Kidney (tissue), 13 donors: ENCODE measurements at regions not wholly inside any gene's neighbourhood (a gene's known extent, or its start where the extent isn't known, plus 50 kb on each side); places are given as distances from the start of the nearest gene placed in this dataset.

Experiments
- DNase-seq, 5 donors: peaks; one replicate each; pipeline ENCODE4 v3.0.0-alpha.2; 2013 to 2020
- FAIRE-seq: peaks from 2 replicates; lab custom pipeline; 2012; peaks lifted over from hg19 to GRCh38; lab: Jason Lieb, UNC
- H3K27ac ChIP-seq, 2 donors: one replicate each; pipeline ENCODE4 v1.7.0; 2013; ENCODE audit warnings: low read depth in 2 of 2, low read length in 2 of 2, inconsistent platforms in 1 of 2
- H3K27me3 ChIP-seq: one replicate; pipeline ENCODE4 v1.7.1; 2013; ENCODE audit warnings: low read length, inconsistent platforms; ENCODE audit not compliant: control insufficient read depth, insufficient read depth
- H3K36me3 ChIP-seq, 3 donors: one replicate each; pipeline versions ENCODE4 v1.7.0 to v1.7.1; 2013; ENCODE audit warnings: low read length in 3 of 3, control low read depth in 1 of 3, inconsistent platforms in 1 of 3; ENCODE audit not compliant: insufficient read depth in 3 of 3, control insufficient read depth in 2 of 3
- H3K4me1 ChIP-seq, 3 donors: one replicate each; pipeline versions ENCODE4 v1.7.0 to v1.7.1; 2013; ENCODE audit warnings: low read length in 3 of 3, inconsistent platforms in 1 of 3, low read depth in 1 of 3; ENCODE audit not compliant: control insufficient read depth in 2 of 3, insufficient read depth in 2 of 3
- H3K4me3 ChIP-seq, 3 donors: one replicate each; pipeline versions ENCODE4 v1.7.0 to v1.8.1; 2013; ENCODE audit warnings: low read length in 3 of 3, control low read depth in 1 of 3, inconsistent platforms in 1 of 3
- H3K9ac ChIP-seq, 3 donors: one replicate each; pipeline versions ENCODE4 v1.7.0 to v1.7.1; 2013; ENCODE audit warnings: low read length in 3 of 3, control low read depth in 1 of 3, inconsistent platforms in 1 of 3
- H3K9me3 ChIP-seq, 3 donors: one replicate each; pipeline versions ENCODE4 v1.7.0 to v1.7.1; 2013; ENCODE audit warnings: low read length in 3 of 3, control low read depth in 1 of 3, inconsistent platforms in 1 of 3; ENCODE audit not compliant: control insufficient read depth in 2 of 3, insufficient read depth in 1 of 3
- CTCF ChIP-seq: IDR thresholded peaks from 3 replicates; pipeline ENCODE4 v1.5.1; 2012; ENCODE audit warnings: mild to moderate bottlenecking, moderate library complexity, borderline replicate concordance; ENCODE audit not compliant: insufficient read depth; ENCODE audit errors: extremely low read depth
- intact Hi-C: fragments of 100-400 bp; cut with DNase I; formaldehyde crosslinking; loops from one replicate; pipeline ENCODE4 v1.11.1; 2022
- donor health status: control.
- donor health status: control.
- donor health status: control.
- donor health status: control.
- donor health status: control.
- donor health status: DM: yes; HTN: yes; CAD: no.
- donor health status: Normal renal cell carcinoma (clear cell type).

GRCh38 chr5:86896916-86897315 lies 279.2 kb downstream of the COX7C start:
- intact Hi-C loops, result no loop called here
- no peak for DNase-seq
- FAIRE-seq, result no peak
- Histone ChIP-seq H3K9ac (no peak overlapping the region), H3K27ac (no peak overlapping the region), H3K36me3 (no peaks in the 10 kb centered on the region), H3K9me3 (no peaks in the 10 kb centered on the region), H3K4me3 (no peak overlapping the region), H3K4me1 (no peaks in the 10 kb centered on the region), H3K27me3 (no peaks in the 10 kb centered on the region)
- no peak for TF ChIP-seq CTCF

- FAIRE-seq, result no peak
- H3K9ac ChIP-seq, result no peak overlapping the region
- H3K9me3 ChIP-seq, result no peaks in the 10 kb centered on the region
- no peak overlapping the region for H3K4me3 ChIP-seq
- no peaks in the 10 kb centered on the region for H3K36me3 ChIP-seq
- DNase-seq, result no peak
- no peak overlapping the region for H3K27ac ChIP-seq
- no peak for TF ChIP-seq CTCF
- H3K4me1 ChIP-seq, result no peaks in the 10 kb centered on the region
- no peaks in the 10 kb centered on the region for H3K27me3 ChIP-seq
- intact Hi-C loops, result no loop called here
Measured at GRCh38 chr5:86909418-86910295, 291.9 kb downstream of the COX7C start.

- no peak overlapping the region for H3K9ac ChIP-seq
- H3K4me1 ChIP-seq, result no peaks in the 10 kb centered on the region
- no peaks in the 10 kb centered on the region for H3K9me3 ChIP-seq
- intact Hi-C loops, result no loop called here
- H3K36me3 ChIP-seq, result no peaks in the 10 kb centered on the region
- peak in 3 of 5 donors; percentile 10 to 69 (median 61) for DNase-seq
- H3K27ac ChIP-seq, result no peak overlapping the region
- no peak overlapping the region for H3K4me3 ChIP-seq
- no peak for TF ChIP-seq CTCF
- no peaks in the 10 kb centered on the region for H3K27me3 ChIP-seq
- no peak for FAIRE-seq
Measured at GRCh38 chr5:86917117-86917579, 299.4 kb downstream of the COX7C start.
